HepG2 (cell line): ENCODE measurements at regions not wholly inside any gene's neighbourhood (a gene's known extent, or its start where the extent isn't known, plus 50 kb on each side); places are given as distances from the start of the nearest gene placed in this dataset.

Experiments
- BRCA1 ChIP-seq: sonication (generic); formaldehyde crosslinking; IDR thresholded peaks from 2 replicates; pipeline ENCODE4 v1.4.0; 2020; ENCODE audit warnings: missing genetic modification reagents
- BRD4 ChIP-seq: sonication (generic); formaldehyde crosslinking; IDR thresholded peaks from 2 replicates; pipeline ENCODE4 v1.4.0; 2020; ENCODE audit warnings: missing genetic modification reagents
- CBX2 ChIP-seq, 2 experiments: fragments of 200-600 bp in 1 of 2; sonication (generic); formaldehyde crosslinking in 1 of 2; IDR thresholded peaks; 2 replicates each; pipeline versions ENCODE4 v1.7.0 to v1.8.1; 2018 to 2022; ENCODE audit warnings: low read depth in 2 of 2, low read length in 1 of 2, mild to moderate bottlenecking in 1 of 2, missing genetic modification reagents in 1 of 2
- PHF20 ChIP-seq: sonication (generic); formaldehyde crosslinking; IDR thresholded peaks from 2 replicates; pipeline ENCODE4 v1.5.0; 2020; ENCODE audit warnings: mild to moderate bottlenecking, missing genetic modification reagents
- PHF5A ChIP-seq: IDR thresholded peaks from one replicate; pipeline ENCODE4 v1.6.1; 2018; ENCODE audit warnings: low read depth, missing genetic modification reagents; ENCODE audit not compliant: unreplicated experiment
- TAF1 ChIP-seq: sonication (generic); formaldehyde crosslinking; IDR thresholded peaks from 2 replicates; pipeline ENCODE4 v1.4.0; 2020; ENCODE audit warnings: missing genetic modification reagents
- ZFP36 ChIP-seq: fragments of 150-350 bp; IDR thresholded peaks from 2 replicates; pipeline ENCODE4 v1.6.1; 2018; ENCODE audit warnings: borderline replicate concordance, low read length, low read depth; ENCODE audit not compliant: partially characterized antibody
- TF ChIP-seq, protein P1 (sequence below): sonication (generic); formaldehyde crosslinking; IDR thresholded peaks from 2 replicates; pipeline ENCODE4 v1.5.0; 2020; ENCODE audit warnings: mild to moderate bottlenecking, missing genetic modification reagents, moderate library complexity

DNA sequence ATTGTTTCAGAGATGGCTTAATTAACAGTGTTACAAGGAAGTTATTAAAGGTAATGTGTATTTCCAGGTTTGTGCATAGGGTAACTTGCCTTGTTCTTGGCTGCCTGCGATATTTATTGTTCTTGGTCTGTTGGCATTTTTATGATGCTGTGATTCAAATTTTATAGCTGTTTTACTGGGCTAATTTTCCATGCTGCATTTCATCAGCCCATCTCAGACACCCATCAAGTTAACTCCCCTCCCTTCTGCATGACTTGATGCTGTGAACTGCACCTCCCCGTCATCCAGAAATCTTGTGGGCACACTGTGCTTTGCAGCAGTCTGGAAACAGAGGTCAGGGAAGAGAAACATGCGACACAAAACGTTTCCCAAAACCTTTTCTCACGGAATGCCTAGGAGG is 1049.2 kb downstream of the AACS start:
- TF ChIP-seq CBX2 (IDR thresholded peaks at IDR 0.05; ENCODE audit: low read depth, low read length) (no peak), CBX2 (CRISPR knock-in tag; IDR thresholded peaks at IDR 0.05; ENCODE audit: low read depth) (no peak), BRCA1 (CRISPR knock-in tag) (no peak), ZFP36 (no peak), PHF5A (CRISPR knock-in tag) (no peak), PHF20 (CRISPR knock-in tag) (no peak), TAF1 (no peak), BRD4 (no peak)
- TF ChIP-seq, protein P1, sequence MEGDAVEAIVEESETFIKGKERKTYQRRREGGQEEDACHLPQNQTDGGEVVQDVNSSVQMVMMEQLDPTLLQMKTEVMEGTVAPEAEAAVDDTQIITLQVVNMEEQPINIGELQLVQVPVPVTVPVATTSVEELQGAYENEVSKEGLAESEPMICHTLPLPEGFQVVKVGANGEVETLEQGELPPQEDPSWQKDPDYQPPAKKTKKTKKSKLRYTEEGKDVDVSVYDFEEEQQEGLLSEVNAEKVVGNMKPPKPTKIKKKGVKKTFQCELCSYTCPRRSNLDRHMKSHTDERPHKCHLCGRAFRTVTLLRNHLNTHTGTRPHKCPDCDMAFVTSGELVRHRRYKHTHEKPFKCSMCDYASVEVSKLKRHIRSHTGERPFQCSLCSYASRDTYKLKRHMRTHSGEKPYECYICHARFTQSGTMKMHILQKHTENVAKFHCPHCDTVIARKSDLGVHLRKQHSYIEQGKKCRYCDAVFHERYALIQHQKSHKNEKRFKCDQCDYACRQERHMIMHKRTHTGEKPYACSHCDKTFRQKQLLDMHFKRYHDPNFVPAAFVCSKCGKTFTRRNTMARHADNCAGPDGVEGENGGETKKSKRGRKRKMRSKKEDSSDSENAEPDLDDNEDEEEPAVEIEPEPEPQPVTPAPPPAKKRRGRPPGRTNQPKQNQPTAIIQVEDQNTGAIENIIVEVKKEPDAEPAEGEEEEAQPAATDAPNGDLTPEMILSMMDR (CRISPR knock-in tag), result no peak
